HG03432 (cell line): ENCODE measurements at regions not wholly inside any gene's neighbourhood (a gene's known extent, or its start where the extent isn't known, plus 50 kb on each side); places are given as distances from the start of the nearest gene placed in this dataset.
"Not testable (repeated sequence)": the region's sequence is repeated elsewhere in the genome, so short reads cannot be mapped to it uniquely, and the experiment has no call there.

Source experiments
- ATAC-seq: cut with Tn5 transposase; IDR thresholded peaks from one replicate; pipeline ENCODE4 v1.9.1; 2021; ENCODE audit warnings: mild to moderate bottlenecking, moderate library complexity; ENCODE audit not compliant: unreplicated experiment

DNA sequence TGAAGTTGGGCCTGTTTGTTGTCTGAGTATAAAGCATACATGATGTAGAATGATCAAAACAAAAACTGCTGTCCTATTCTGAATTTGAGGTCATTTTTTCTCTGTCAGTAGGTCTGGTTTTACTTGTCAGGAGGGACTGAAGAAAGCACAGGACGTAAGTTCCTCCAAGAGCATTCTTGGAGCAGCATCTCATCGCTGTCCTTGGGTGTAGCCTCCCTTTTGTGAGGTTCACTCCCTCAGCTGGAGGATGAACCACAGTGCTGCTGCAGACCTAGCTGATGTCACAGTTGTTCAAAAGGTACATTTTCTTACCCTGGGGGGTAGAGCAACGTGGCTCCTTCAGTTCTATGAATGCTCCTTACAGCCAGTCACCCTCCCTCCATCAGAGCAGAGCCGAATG, 490.0 kb upstream of the TBL1XR1 start:
- ATAC-seq, result no peak

DNA sequence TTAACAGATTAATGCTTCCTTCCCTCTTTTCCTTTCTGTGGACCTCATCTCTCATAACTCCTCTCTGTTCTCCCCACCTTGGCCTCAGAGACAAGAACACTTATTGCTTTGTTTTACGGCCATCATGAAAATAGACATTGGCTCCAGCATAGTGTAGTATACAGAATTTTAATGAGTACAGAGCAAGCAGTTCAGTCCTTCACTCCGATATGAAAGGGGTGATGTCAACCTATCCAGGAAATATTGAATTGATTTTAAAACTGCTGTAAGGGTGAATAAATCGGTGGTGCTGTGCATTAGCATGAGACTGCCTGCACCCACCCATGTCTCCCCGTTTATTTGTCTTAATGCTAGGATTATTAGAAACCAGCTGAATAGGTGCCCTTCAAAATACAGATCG, 490.9 kb upstream of the TBL1XR1 start:
- no peak for ATAC-seq

DNA sequence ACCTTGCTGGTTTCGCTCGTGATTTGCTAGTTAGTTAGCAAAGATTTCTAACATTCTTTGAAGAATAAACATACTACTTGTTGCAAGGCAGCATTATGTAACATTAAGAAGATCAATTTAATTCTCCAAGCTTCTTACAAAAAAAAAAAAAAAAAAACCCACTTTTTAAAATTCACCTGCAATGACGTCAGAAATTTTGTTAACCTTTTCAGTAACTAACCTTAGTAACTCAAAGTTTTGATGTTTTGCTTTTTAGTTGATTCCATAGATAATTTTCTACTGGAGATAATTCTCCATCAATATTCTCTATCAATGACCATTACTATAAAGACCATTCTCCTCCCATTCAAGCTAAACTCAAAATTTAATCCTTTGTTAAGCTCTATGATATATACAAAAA, 491.8 kb upstream of the TBL1XR1 start:
- no peak for ATAC-seq

DNA sequence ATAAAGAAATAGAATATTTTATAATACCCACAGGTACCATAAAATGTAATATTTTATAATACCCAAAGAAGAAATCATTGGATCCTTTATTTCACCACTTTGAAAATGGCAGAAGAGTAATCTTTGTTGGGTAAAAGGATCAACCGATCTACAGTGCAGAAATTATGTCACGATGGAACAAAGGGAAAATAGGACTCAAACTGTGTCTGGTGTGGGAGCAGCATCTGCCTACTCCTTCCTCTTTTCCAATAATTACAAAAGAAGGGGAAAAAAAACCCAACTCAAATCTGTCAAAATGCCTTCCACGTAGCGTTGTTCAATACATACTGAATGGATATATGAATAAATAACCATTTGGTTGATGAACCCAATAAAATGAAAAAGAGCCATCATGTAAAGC, 492.6 kb upstream of the TBL1XR1 start:
- ATAC-seq, result no peak

DNA sequence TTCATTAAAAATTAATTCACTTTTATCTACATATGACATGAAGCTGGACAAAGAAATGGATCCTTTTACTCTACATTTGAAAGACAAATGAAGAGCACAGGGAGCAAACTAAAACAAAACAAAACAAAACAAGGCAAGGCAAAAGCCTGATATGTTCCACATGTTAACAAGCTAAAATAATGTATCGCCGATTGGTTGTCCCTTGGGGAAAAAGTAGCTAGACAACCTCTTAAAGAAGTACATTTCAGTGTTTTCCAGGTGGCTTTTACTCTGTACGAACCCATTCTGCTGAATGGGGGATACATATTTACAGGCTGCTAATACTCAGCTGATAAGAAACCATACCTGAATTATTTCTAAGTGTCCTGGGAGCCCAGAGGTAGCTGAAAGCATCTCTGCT, 493.0 kb upstream of the TBL1XR1 start:
- no peak for ATAC-seq

DNA sequence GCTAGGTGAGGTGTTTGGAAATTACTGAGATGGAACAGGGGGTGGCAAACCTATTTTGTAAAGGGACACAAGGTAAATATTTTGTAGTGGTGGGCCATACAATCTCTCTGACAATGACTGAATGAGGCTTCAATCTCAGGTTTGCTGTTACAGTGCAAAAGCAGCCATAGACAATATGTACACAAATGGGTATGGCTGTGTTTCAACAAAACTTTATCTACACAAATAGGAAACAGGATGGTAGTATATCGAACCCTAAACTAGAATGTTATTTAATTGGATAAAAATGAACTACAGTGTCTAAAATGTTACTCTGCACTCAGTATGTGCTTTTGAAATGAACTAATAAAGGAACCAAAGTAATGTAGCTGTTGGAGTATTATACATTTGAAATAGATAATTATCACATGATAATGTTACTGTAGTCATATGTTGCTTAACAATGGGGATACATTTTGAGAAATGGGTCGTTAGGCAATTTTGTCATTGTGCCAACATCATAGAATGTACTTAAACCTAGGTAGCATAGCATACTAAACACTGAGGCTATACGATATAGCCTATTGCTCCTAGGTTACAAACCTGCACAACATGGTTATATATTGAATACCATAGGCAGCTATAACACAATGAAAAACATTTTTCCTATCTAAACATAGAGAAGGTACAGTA, 495.2 kb upstream of the TBL1XR1 start:
- ATAC-seq, result no peak

DNA sequence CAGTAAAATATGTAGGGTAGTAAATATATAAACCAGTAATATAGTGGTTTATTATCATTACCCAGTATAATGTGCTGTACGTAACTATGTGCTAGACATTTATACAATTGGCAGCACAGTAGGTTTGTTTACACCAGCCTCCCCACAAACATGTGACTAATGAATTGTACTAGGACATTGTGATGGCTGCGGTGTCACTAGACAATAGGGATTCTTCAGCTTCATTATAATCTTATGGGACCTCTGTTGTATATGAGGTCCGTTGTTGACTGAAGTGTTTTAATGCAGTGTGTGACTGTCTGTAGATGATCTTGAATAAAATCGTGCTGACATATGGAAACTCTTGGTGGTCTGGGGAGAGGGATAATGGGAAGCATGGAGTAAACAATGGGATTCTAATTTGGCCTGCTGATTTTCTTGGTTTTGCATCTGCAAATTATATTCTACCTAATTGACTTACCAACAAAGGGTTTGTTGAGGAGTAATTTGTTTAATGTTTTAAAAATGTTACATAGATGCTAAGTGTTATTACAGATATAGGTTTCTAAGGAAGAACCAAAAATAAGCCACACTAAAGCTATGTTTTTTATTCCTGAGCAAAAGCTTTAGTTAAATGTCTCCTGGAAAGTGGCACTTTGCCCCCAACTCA, 496.5 kb upstream of the TBL1XR1 start:
- ATAC-seq, result no peak

DNA sequence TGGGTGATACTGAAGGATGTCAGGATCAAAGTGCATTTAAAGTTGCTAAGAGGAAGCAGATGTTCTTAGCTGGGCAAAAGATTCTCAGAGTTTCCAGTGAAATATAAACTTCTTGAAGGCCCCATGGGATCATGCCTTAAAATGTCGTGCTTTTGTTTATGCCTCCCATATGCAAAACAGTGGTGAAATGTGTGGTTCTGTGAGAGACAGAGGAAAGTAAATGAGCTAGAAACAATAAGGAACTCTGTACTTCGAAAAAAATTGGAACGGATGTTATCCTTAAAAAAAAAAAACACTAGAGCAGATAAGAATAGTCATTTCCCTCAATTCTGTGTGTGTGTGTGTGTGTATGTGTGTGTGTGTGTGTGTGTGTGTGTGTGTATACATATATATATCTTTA, 497.0 kb upstream of the TBL1XR1 start:
- no peak for ATAC-seq

DNA sequence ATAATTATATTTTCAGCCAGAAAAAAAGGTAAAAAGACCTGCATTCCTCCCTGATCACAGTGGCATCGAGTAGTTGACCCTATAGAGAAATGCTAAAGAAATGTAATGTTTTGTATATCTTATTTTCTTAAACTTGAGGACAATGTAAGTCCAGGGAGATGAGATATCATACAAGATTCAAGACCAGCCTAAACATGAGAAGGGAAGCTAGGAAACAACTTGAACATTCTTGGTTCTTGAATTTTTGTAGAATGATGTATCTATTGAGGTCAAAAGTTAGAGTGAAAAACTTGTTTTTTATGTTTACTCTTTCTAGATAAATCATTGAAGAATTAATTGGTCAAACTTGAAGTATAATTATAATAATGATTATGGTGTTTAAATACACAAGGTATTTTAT, 497.7 kb upstream of the TBL1XR1 start:
- ATAC-seq, result no peak

DNA sequence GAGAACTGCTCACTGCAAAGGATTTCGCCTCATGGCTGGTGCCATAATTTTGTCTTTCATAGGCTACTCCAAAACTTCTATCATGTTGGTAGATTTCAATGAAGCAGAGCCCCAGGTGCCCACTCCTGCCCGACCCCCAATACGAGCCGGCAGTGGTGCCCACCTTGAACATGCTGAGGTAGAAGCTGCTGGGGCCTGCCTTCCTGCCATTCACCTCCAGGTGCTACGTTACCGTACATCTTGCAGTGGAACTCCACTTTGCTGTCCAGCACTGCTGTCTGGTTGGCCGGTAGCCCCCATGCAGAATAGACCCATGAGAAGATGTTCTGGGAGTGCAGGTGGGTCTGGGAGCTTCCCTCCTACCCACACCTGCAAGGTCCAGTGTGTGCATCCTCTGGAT, 502.8 kb upstream of the TBL1XR1 start:
- no peak for ATAC-seq

DNA sequence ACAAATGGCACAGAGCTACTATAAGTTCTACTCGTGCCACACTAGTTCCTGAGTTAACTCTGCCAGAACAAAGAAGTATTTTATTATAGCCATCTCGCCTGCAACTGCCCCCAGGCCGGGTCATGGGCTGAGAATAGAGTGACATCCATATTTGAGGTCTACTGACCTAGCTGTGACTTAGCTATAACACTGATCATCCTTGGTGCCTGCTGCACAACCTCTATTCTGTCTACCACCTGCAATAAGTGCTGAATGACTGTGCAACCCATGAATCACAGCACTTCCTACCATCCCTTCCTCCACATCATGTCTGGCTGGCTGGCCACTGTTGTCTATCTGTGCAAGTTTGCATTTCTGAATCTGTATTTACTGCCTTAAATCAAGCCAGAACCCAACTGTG, 506.5 kb upstream of the TBL1XR1 start:
- no peak for ATAC-seq

DNA sequence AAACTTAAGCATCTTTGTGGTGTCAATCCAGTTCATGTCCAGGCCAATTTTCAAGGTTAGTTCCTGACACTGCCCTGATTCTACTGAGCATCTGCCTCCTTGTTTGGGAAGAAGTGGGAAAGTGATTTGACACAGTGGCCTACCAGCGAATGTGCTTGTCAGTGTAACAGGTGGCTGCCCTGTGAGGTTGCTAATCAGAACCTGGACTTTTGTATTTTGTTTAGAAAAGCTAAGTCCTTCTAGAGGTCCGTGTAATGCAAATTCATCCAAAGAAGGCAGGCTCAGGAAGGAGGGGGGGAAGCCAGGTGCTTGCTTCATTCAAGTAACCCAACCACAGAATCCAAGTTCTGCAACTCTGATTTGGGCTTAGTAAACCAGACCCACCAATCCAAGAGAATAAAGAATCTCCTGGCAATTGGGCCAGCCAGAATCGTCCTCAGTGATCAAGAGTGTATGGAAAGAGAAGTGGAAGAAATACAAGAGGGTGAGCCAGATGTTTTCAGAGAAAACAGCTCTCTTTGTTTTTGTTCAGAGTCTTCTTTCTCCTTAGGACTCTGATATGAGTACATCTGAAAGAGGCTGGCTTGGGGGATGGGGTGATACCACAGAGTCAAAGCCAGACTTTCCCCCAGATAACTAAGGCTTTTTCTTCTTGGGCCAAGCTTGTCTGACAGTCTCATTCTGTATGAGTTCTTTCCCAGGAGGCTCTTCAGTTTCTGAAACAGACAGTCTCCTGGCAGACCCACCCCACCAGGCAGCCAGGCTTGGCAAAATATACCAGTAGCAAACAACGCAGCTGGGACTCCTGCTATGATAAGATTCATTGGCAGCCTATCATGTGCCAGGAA, 508.9 kb upstream of the TBL1XR1 start:
- ATAC-seq, result no peak

DNA sequence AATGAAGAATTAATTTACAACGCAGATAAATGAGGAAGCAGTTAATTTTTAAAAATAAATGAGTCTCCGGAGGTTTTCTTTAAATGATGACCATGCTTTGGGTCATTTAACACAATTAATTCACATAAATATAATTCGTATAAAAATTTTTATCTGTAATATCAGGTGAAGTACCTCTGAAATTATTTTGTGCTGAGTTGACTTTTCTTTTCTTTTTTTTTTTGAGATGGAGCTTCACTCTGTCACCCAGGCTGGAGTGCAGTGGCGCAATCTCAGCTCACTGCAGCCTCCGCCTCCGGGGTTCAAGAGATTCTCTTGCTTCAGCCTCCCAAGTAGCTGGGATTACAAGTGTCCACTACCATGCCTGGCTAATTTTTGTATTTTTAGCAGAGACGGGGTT, 512.2 kb upstream of the TBL1XR1 start:
- not testable (repeated sequence) for ATAC-seq

DNA sequence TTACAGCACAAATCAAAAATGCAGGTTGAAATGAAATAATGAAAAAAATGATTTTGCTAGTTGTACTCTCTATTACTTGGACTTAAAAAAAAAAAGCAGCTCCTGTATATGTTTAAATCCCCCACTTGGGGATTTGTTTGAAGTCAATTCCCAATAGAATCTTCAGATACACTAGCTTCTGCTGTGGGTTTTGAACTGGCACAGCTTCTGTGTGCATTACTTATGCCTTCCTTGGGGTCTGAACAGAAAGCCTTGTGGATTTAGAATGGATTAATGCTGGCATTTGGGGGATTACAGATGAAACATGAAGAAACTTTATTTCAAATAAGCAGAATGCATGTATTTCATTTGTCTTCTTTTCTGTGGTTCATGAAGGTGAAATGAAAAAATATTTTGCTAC, 513.2 kb upstream of the TBL1XR1 start:
- ATAC-seq, result no peak

DNA sequence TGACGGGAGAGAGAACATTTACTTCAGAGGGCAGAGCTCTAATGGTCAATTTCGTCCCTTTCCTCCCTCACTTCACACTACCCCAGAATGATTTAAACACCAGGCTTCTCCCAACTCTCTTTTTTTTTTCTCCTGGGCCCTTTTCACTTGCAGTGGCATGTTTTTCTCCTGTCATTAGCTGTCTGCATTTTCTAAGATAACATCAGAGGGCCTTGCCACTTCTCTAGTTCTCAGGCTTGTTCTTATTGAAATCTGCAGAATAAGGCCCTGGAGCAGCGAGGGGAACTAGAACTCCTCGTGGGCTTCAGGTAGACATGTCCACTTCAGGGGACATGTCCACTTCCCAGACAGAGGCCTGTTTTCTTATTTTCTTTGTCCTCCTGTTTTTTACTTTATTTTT, 514.4 kb upstream of the TBL1XR1 start:
- no peak for ATAC-seq

DNA sequence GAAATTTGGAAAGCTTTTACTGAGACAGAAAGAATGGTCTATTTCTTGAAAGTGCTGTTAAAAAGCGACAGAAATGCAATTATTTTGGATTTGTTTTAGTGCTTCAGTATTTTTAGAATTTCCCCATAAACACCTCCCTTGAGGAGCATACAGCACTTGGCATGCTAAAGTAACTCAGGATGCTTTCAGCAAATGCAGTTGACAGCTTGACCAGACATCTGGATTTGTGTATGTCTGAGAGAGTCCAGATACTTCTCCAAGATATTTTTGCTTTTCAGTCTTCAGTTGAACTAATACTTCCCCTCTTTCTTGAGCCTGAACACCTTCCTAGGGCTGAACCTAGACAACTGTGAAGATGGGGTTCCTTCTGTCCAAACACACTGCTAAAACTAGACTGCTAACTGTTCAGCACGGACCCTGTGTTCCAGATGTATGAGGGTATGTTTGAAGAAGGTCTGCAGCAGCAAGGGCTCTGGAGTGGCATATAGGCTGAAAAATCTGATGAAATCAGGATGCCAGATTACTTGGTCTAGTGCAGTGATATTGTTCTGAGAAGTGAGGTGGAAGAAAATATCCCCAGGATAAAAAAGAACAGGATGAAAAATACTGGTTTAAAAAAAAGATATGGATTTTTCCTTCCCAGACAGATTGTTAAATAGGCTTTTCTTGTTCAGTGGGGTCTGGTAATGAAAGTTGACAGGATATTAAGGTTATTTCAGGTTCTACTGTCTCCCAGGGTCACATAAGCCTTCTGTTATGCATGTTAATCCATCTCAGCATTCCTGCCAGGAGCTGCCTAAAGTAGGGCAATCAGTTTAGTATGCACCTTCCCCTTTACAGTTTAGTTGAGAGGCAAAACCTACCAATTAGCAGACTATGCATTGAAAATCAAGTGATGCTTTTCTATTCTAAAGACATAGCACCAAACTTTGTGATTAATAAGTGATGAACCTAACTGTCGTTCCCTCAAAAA, 516.9 kb upstream of the TBL1XR1 start:
- ATAC-seq, result no peak

DNA sequence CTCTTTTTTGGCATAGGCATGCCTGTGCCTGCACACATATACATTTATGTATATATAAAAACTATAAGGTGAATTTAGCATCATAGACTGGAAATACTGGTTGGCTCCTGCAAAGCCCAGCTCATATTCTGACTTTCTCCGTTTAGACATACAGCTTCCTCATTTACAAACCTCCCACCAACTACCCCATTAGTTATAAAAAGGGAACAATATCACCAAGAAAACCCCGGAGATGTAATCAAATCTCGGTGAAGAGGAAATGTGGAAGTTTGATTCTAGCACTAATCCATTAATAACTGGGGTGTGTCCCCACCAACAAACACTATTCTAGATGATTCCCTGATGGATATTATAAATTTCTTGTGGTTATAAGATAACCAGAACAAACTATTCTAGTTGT, 517.7 kb upstream of the TBL1XR1 start:
- no peak for ATAC-seq

DNA sequence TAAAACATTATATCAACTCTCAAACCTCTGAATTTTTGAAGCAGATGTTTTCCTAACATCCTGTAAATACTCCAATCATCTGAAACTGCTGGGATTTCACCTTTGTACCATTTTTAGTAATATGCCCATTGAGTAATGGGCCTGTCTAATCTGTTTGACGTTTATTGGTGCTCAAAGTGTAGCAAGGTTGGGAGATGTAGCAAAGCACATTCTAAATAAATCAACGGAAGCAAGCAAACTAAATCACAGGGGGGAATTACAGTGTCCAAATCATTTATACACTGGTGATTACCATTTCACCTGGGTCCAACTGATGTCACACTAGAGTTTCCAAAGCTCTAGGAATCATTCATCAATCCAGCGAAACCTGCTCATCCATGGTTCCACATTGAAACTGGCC, 518.7 kb upstream of the TBL1XR1 start:
- ATAC-seq, result no peak

DNA sequence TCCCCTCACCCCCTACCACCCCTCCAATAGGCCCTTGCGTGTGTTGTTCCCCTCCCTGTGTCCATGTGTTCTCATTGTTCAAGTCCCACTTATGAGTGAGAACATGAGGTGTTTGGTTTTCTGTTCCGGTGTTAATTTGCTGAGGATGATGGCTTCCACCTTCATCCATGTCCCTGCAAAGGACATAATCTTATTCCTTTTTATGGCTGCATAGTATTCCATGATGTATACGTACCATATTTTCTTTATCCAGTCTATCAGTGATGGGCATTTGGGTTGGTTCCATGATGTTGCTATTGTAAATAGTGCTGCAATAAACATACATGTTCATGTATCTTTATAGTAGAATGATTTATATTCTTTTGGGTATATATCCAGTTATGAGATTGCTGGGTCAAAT, 523.6 kb upstream of the TBL1XR1 start:
- not testable (repeated sequence) for ATAC-seq

DNA sequence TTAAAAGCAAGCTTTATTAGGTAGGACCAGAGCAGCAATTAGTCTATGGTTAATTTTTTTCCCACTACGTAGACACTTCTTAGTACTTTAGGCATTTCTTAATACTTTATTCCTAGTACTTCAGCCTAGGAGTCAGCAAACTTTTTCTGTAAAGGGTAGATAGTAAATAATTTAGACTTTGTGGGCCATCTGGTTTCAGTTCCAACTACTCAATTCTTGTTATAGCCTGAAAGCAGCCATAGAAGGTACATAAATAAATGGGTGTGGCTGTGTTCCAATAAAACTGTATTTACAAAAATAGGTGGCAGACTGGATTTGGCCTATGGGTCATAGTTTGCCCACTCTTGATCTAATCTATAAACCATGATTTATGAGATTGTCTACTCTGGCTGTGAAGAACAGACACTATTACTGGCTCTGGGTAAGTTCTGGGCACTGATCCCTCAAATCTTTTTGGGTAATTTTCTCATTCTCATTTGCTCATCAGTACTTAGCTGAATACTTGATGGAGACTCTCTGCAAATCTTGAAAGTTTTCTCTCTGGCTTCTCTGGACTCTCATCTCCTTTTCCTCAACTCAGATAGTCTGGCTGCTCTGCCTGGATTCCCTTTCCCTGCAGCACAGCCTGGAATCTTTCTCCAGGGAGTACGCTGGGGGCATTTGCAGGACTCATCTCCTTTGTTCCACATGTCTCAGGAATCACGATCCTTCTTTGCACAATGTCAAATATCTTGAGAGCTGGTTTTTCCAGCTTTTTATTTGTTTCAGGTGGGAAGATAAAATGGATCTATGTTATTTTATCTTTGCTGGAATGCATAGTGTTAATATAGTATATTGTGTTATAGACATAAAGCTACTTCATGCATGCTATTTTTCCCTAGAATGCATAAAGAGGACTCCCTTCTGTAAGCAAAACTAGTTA, 524.8 kb upstream of the TBL1XR1 start:
- no peak for ATAC-seq
